ENCODE measurements at regions not wholly inside any gene's neighbourhood (a gene's known extent, or its start where the extent isn't known, plus 50 kb on each side); places are given as distances from the start of the nearest gene placed in this dataset.
A peak's percentile ranks its signal among the peaks of the same experiment; 100 is the strongest.

DNA sequence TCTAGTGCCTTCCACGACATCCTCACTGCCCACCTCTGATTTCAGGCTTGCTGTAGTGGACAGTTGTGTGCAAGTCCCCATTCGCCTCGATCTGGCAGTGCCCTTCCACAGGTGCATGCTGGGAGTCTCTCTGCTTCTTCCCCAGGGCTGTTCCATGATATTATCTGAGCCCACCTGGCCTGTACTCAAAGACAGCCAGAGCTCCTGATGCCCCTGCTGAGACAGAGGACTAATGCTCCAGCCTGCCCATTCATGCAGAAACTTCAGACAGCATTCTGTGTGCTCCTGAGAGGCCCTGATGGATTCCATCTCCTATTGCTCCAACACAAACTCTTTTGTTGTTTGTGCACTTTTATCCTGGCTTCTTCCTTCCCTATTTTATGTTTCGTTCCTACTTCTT, 164.8 kb upstream of the PRSS58 start:
- no peak for DNase-seq
- peaks cover 3% of the 10 kb centered on the region; the same call in 1 of the 2 replicates for H3K27me3 Mint-ChIP-seq (ENCODE audit: insufficient read depth)
- peaks cover 8% of the 10 kb centered on the region for H3K4me1 Mint-ChIP-seq (ENCODE audit: low read depth)
- H3K36me3 Mint-ChIP-seq (ENCODE audit: low read depth): no peaks in the 10 kb centered on the region
- H3K9me3 Mint-ChIP-seq: no peaks in the 10 kb centered on the region
- TF ChIP-seq CTCF (IDR thresholded peaks at IDR 0.05): no peak
- no peak overlapping the region for H3K27ac Mint-ChIP-seq
- H3K4me3 Mint-ChIP-seq: no peak overlapping the region

GRCh38 chr7:142420554-142421362, 162.9 kb upstream of the PRSS58 start:
- Mint-ChIP-seq H3K27ac (no peak overlapping the region), H3K4me1 (ENCODE audit: low read depth) (peaks cover 8% of the 10 kb centered on the region), H3K9me3 (no peaks in the 10 kb centered on the region), H3K4me3 (no peak overlapping the region), H3K36me3 (ENCODE audit: low read depth) (no peaks in the 10 kb centered on the region), H3K27me3 (ENCODE audit: insufficient read depth) (peaks cover 3% of the 10 kb centered on the region; the same call in 1 of the 2 replicates)
- DNase-seq: peak; percentile 45
- peak; percentile 76 for TF ChIP-seq CTCF (IDR thresholded peaks at IDR 0.05)

- Mint-ChIP-seq H3K9me3 (no peaks in the 10 kb centered on the region), H3K27me3 (ENCODE audit: insufficient read depth) (no peaks in the 10 kb centered on the region), H3K36me3 (ENCODE audit: low read depth) (no peaks in the 10 kb centered on the region), H3K27ac (no peak overlapping the region), H3K4me3 (no peak overlapping the region), H3K4me1 (ENCODE audit: low read depth) (peaks cover 18% of the 10 kb centered on the region)
- DNase-seq: no peak
- no peak for TF ChIP-seq CTCF (IDR thresholded peaks at IDR 0.05)
Measured at GRCh38 chr7:142418326-142418725, 160.5 kb upstream of the PRSS58 start.

DNA sequence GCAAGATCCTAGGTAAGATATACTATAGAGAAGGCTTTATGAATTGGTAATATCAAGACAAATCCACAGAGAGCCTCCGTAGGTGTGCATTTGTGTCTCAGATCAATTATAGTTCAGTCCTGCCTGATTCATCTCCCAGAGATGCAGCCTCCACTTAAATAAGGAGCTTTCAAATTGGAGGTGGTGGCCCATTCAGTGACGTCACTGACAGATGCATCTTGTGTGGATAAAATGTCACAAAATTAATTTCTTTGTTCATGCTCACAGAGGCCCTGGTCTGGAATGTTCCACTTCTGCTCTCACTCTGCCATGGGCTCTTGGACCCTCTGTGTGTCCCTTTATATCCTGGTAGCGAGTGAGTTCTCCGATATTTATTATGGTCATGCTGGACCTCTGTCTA, 157.1 kb upstream of the PRSS58 start:
- H3K4me3 Mint-ChIP-seq: no peak overlapping the region
- H3K36me3 Mint-ChIP-seq (ENCODE audit: low read depth): no peaks in the 10 kb centered on the region
- H3K27me3 Mint-ChIP-seq (ENCODE audit: insufficient read depth): no peaks in the 10 kb centered on the region
- H3K27ac Mint-ChIP-seq: no peak overlapping the region
- no peak for TF ChIP-seq CTCF (IDR thresholded peaks at IDR 0.05)
- DNase-seq: no peak
- no peaks in the 10 kb centered on the region for H3K9me3 Mint-ChIP-seq
- peaks cover 22% of the 10 kb centered on the region for H3K4me1 Mint-ChIP-seq (ENCODE audit: low read depth)

DNA sequence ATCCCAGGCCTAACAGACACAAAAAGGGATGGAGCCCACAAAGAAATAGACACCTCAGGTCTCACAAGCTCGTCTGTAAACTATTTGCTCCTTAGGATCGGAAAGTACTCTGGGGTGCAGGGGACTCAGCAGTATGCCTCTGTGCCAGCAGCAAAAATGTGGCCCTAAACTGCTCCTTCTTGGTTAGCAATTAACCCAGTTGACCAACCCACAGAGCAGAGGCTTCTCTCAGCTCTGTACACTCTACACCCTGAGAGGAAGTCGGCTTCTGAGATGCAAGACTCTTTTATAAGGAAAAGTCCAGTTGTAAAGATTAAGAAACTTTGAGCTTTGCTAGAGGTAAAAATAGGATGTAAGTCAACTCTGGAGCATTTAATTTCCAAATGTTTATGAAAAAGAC, 156.3 kb upstream of the PRSS58 start:
- Mint-ChIP-seq H3K27me3 (ENCODE audit: insufficient read depth) (no peaks in the 10 kb centered on the region), H3K36me3 (ENCODE audit: low read depth) (no peaks in the 10 kb centered on the region), H3K4me1 (ENCODE audit: low read depth) (peaks cover 29% of the 10 kb centered on the region), H3K9me3 (no peaks in the 10 kb centered on the region), H3K27ac (no peak overlapping the region), H3K4me3 (no peak overlapping the region)
- DNase-seq: no peak
- no peak for TF ChIP-seq CTCF (IDR thresholded peaks at IDR 0.05)
